K562 (cell line): ENCODE measurements at regions not wholly inside any gene's neighbourhood (a gene's known extent, or its start where the extent isn't known, plus 50 kb on each side); places are given as distances from the start of the nearest gene placed in this dataset.

ENCODE experiments used
- ATAC-seq: fragments of 200-7000 bp; cut with Tn5 transposase; 3 replicates; pipeline ENCODE4 v1.9.1; 2020; ENCODE audit warnings: moderate library complexity
- BruUV-seq: library from RNA; stranded (reverse); fragments of 400-500 nt; replicated peaks from 2 replicates; lab custom pipeline; 2021; lab: Mats Ljungman, UMichigan
- CTCF ChIA-PET: fragments of 300-600 bp; formaldehyde crosslinking; extraction: SDS; loops from one replicate; lab custom pipeline; 2021; ENCODE audit warnings: low intra/inter-chr PET ratio; lab: Yijun Ruan, JAX
- POLR2A ChIA-PET: fragments of 300-600, 350-650 bp; sonication (Branson Sonifier 250); formaldehyde crosslinking; extraction: SDS; loops from one replicate; lab custom pipeline; 2021; ENCODE audit warnings: antibody characterized with exemption, inconsistent platforms; lab: Yijun Ruan, JAX
- DNase-seq, 4 experiments: peaks; one replicate each; pipeline versions ENCODE4 v3.0.0 to v3.0.0-alpha.2; 2011 to 2018; ENCODE audit warnings: low spot score in 3 of 4, mixed read lengths in 3 of 4; ENCODE audit errors: extremely low read depth in 1 of 4
- FAIRE-seq: peaks from 2 replicates; lab custom pipeline; 2011; peaks lifted over from hg19 to GRCh38; lab: Jason Lieb, UNC
- H2AFZ ChIP-seq: 2 replicates; pipeline ENCODE4 v1.6.0; 2011; ENCODE audit warnings: low read depth, low read length, control low read depth, inconsistent platforms
- H3K27ac ChIP-seq: fragments of 200-600 bp; 3 replicates; pipeline ENCODE4 v1.8.0; 2011; ENCODE audit warnings: low read depth, mild to moderate bottlenecking, control low read depth, inconsistent platforms, low read length, moderate library complexity, mixed read lengths; ENCODE audit errors: extremely low read depth
- H3K27me3 ChIP-seq, 2 experiments: fragments of 300-600 bp in 1 of 2; 2 replicates in 1 of 2; 3 replicates in 1 of 2; pipeline versions ENCODE4 v1.6.0 to v1.8.0; 2011; ENCODE audit warnings: inconsistent platforms in 2 of 2, low read length in 2 of 2, mild to moderate bottlenecking in 1 of 2, mixed read lengths in 1 of 2, moderate library complexity in 1 of 2; ENCODE audit not compliant: control insufficient read depth in 2 of 2, insufficient read depth in 2 of 2
- H3K36me3 ChIP-seq: fragments of 300-600 bp; 3 replicates; pipeline ENCODE4 v1.8.0; 2011; ENCODE audit warnings: mild to moderate bottlenecking, low read length, inconsistent platforms; ENCODE audit not compliant: control insufficient read depth, insufficient read depth
- H3K4me1 ChIP-seq, 2 experiments: fragments of 200-600 bp in 1 of 2; replicated peaks in 1 of 2; 2 replicates in 1 of 2; 3 replicates in 1 of 2; pipeline versions ENCODE4 v1.5.1 to v1.8.0; 2011; ENCODE audit warnings: inconsistent platforms in 2 of 2, low read length in 2 of 2, mild to moderate bottlenecking in 1 of 2, mixed read lengths in 1 of 2, moderate library complexity in 1 of 2; ENCODE audit not compliant: control insufficient read depth in 2 of 2, insufficient read depth in 2 of 2
- H3K4me2 ChIP-seq: 2 replicates; pipeline ENCODE4 v1.6.1; 2011; ENCODE audit warnings: low read length, control low read depth, inconsistent platforms, mixed read lengths; ENCODE audit not compliant: insufficient read depth
- H3K4me3 ChIP-seq: fragments of 200-600 bp; sonication (generic), shearing (Covaris generic); 2 replicates; pipeline ENCODE4 v1.5.1; 2016; ENCODE audit warnings: control low read depth, inconsistent platforms
- H3K79me2 ChIP-seq: fragments of 200-600 bp; 3 replicates; pipeline ENCODE4 v1.8.0; 2011; ENCODE audit warnings: low read length, inconsistent platforms; ENCODE audit not compliant: control insufficient read depth, insufficient read depth
- H3K9ac ChIP-seq, 2 experiments: 2 replicates each; pipeline versions ENCODE4 v1.6.0 to v1.6.1; 2011; ENCODE audit warnings: low read depth in 2 of 2, low read length in 2 of 2, control low read depth in 1 of 2, inconsistent platforms in 1 of 2, mild to moderate bottlenecking in 1 of 2, mixed read lengths in 1 of 2; ENCODE audit not compliant: insufficient read depth in 1 of 2
- H3K9me1 ChIP-seq: one replicate; pipeline ENCODE4 v1.6.0; 2011; ENCODE audit warnings: inconsistent platforms, mild to moderate bottlenecking, low read length, moderate library complexity; ENCODE audit not compliant: control insufficient read depth, insufficient read depth
- H3K9me3 ChIP-seq: replicated peaks from 2 replicates; pipeline ENCODE4 v1.5.1; 2011; ENCODE audit warnings: low read depth, low read length, inconsistent platforms; ENCODE audit not compliant: control insufficient read depth, insufficient read depth
- H4K20me1 ChIP-seq: replicated peaks from 2 replicates; pipeline ENCODE4 v1.6.1; 2011; ENCODE audit warnings: low read length, inconsistent platforms, mixed read lengths; ENCODE audit not compliant: control insufficient read depth, insufficient read depth
- CBX3 ChIP-seq, 2 experiments: IDR thresholded peaks; 1 replicate in 1 of 2; 2 replicates in 1 of 2; pipeline ENCODE4 v1.6.1; 2012; ENCODE audit warnings: inconsistent platforms in 2 of 2, low read length in 2 of 2, borderline replicate concordance in 1 of 2, control low read depth in 1 of 2
- FOXK1 ChIP-seq: sonication (generic); formaldehyde crosslinking; IDR thresholded peaks from 2 replicates; pipeline ENCODE4 v1.8.0; 2022; ENCODE audit warnings: missing genetic modification reagents, mild to moderate bottlenecking, borderline replicate concordance
- GATA2 ChIP-seq: sonication (generic); formaldehyde crosslinking; IDR thresholded peaks from 2 replicates; pipeline ENCODE4 v1.4.0; 2020; ENCODE audit warnings: mild to moderate bottlenecking, missing genetic modification reagents
- GATAD2A ChIP-seq: fragments of 450-650 bp; IDR thresholded peaks from 2 replicates; pipeline ENCODE4 v1.6.1; 2017
- MECOM ChIP-seq: fragments of 250-450 bp; sonication (Bioruptor Pico); IDR thresholded peaks from 2 replicates; pipeline ENCODE4 v1.8.0; 2022; ENCODE audit warnings: inconsistent platforms
- RBM17 ChIP-seq: fragments of 200-400 bp; formaldehyde crosslinking; IDR thresholded peaks from 2 replicates; pipeline ENCODE4 v1.6.1; 2017; ENCODE audit warnings: low read depth, mild to moderate bottlenecking, low read length, borderline replicate concordance
- ZNF57 ChIP-seq: fragments of 450-650 bp; formaldehyde crosslinking; IDR thresholded peaks from 2 replicates; pipeline ENCODE4 v1.4.0; 2020; ENCODE audit warnings: mild to moderate bottlenecking, moderate library complexity
- WGBS: fragments of 100-300 bp; shearing (Covaris generic); methylation state at CpG from one replicate; pipeline ENCODE4 v1.1.6; 2016; ENCODE audit warnings: low coverage, mixed read lengths; ENCODE audit not compliant: insufficient coverage; ENCODE audit errors: missing lambda C conversion rate; 5-methylcytosine and 5-hydroxymethylcytosine counted together
- in situ Hi-C: fragments of 300-500 bp; cut with MboI; formaldehyde crosslinking; loops from 4 replicates; pipeline ENCODE4 v1.15.0; 2018; ENCODE audit warnings: inconsistent platforms, mixed read lengths
- intact Hi-C: fragments of 100-400 bp; cut with micrococcal nuclease; formaldehyde crosslinking; loops from 2 replicates; pipeline ENCODE4 v1.14.2; 2022
- TF ChIP-seq, protein P1 (sequence below): fragments of 200-800 bp; sonication (Bioruptor generic); IDR thresholded peaks from 2 replicates; pipeline ENCODE4 v1.6.1; 2017; ENCODE audit warnings: missing genetic modification characterization, missing compliant biosample characterization
- TF ChIP-seq, protein P2 (sequence below), 2 experiments: fragments of 450-650 bp; IDR thresholded peaks; 2 replicates each; pipeline ENCODE4 v1.6.1; 2016

DNA sequence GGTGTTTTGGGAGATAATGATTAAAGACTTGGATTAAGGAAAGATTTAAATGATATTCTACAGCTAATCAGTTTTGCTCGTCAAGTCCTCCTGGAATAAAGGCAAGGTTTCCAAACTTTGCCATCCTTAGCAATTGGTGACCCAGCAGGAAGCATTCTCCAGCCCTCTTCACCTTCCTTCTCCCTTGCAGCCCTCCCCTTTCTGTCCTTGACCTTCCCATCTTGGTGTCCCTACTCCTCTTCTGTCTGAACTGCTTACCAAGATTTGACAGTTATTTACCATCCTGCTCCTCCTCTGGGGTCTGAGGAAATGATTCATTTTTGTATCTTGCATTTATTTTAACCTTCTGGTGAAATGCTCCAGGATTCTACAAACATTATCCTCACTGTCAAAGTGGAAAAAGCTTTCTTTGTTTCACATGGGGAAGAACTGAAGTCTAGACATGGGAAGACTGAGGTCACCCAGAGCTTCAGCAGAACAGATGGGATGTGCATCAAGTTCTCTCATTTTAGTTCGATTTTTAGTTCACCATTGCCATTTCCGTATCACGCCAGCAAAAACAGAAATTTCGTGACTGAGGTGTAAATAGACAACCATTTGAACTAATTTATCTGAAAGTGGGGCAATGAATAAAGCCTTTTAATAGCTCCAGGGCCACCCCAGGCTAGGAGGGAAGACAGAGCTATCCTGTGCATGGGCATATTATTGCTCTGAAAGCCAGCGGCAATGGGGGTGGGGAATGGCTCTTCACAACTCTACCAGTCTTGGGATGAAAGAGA is 504.4 kb upstream of the PLXNA2 start:
- Histone ChIP-seq H3K9me1 (no peaks in the 10 kb centered on the region), H4K20me1 (no peaks in the 10 kb centered on the region), H3K27ac (no peak overlapping the region), H3K4me1 (no peaks in the 10 kb centered on the region), H3K9ac (no peak overlapping the region), H2AFZ (no peak overlapping the region), H3K4me2 (no peak overlapping the region), H3K4me3 (no peak overlapping the region), H3K27me3 (no peaks in the 10 kb centered on the region), H3K9me3 (no peaks in the 10 kb centered on the region), H3K79me2 (no peaks in the 10 kb centered on the region), H3K36me3 (no peaks in the 10 kb centered on the region)
- no TSS peak for BruUV-seq
- ChIA-PET CTCF (no interaction called here), POLR2A (no interaction called here)
- no peak for FAIRE-seq
- WGBS, result 1% methylated on average over 6 of the region's 6 CpGs
- no peak for DNase-seq
- ATAC-seq, result no peak
- TF ChIP-seq GATAD2A (no peak), CBX3 (IDR thresholded peaks at IDR 0.05; ENCODE audit: borderline replicate concordance in 1 of 2, low read length in 2 of 2) (no peak), FOXK1 (no peak), RBM17 (no peak)
- intact Hi-C loops (no loop called here), in situ Hi-C loops (no loop called here)

DNA sequence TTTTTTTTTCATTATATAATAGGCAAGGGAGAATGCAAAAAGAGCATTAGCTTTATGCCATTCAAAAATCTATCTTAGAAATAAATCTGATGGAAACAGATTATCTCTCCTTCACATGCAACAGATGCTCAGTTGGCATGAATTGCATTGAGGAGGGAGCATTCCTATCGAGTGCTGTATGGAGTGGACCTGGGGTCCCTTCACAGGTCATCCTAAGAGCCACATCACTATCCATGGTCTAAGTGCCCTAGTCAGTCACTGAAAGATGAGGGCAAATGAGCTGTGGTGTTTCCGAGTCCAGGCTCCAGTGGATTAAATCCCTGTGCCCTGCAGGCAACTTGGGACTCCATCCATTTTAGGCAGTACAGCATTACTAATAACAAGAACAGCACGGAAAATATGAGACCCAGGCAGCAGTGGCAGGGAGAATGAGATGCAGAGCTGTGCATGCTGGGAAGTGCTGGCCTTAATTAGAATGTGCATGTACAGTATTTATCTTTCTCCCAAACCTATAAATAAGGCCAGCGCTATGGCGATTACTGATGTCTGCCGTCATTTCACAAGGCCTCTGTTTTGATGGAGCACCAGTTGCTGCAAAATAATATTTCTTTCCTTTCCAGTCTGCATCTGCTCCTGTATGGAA is 512.3 kb upstream of the PLXNA2 start:
- Histone ChIP-seq H3K4me1 (no peaks in the 10 kb centered on the region), H3K9ac (no peak overlapping the region), H3K27me3 (no peaks in the 10 kb centered on the region), H3K9me1 (no peaks in the 10 kb centered on the region), H2AFZ (no peak overlapping the region), H3K36me3 (no peaks in the 10 kb centered on the region), H3K9me3 (no peaks in the 10 kb centered on the region; the same call in 1 of the 2 replicates), H3K79me2 (no peaks in the 10 kb centered on the region), H3K4me3 (no peak overlapping the region), H4K20me1 (no peaks in the 10 kb centered on the region), H3K27ac (no peak overlapping the region), H3K4me2 (no peak overlapping the region)
- under 1% methylated on average over 6 of the region's 6 CpGs for WGBS
- FAIRE-seq (no peak), ATAC-seq (no peak), DNase-seq (no peak)
- no TSS peak for BruUV-seq
- in situ Hi-C loops, result no loop called here
- intact Hi-C loops, result loop anchor here (2.0 to 5.0 kb wide), 2 partner anchors 64 to 211 kb away; no protein-coding TSS in a partner anchor
- ChIA-PET POLR2A (no interaction called here), CTCF (no interaction called here)
- TF ChIP-seq MECOM (CRISPR knock-in tag) (no peak), ZNF57 (CRISPR knock-in tag) (no peak), GATA2 (CRISPR knock-in tag) (no peak)
- TF ChIP-seq, protein P1, sequence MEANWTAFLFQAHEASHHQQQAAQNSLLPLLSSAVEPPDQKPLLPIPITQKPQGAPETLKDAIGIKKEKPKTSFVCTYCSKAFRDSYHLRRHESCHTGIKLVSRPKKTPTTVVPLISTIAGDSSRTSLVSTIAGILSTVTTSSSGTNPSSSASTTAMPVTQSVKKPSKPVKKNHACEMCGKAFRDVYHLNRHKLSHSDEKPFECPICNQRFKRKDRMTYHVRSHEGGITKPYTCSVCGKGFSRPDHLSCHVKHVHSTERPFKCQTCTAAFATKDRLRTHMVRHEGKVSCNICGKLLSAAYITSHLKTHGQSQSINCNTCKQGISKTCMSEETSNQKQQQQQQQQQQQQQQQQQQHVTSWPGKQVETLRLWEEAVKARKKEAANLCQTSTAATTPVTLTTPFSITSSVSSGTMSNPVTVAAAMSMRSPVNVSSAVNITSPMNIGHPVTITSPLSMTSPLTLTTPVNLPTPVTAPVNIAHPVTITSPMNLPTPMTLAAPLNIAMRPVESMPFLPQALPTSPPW (CRISPR knock-in tag), result no peak
- TF ChIP-seq, protein P2, sequence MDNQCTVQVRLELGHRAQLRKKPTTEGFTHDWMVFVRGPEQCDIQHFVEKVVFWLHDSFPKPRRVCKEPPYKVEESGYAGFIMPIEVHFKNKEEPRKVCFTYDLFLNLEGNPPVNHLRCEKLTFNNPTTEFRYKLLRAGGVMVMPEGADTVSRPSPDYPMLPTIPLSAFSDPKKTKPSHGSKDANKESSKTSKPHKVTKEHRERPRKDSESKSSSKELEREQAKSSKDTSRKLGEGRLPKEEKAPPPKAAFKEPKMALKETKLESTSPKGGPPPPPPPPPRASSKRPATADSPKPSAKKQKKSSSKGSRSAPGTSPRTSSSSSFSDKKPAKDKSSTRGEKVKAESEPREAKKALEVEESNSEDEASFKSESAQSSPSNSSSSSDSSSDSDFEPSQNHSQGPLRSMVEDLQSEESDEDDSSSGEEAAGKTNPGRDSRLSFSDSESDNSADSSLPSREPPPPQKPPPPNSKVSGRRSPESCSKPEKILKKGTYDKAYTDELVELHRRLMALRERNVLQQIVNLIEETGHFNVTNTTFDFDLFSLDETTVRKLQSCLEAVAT (IDR thresholded peaks at IDR 0.05), result no peak
